Effector CD4-positive, alpha-beta T cell (primary cell): ENCODE measurements at regions not wholly inside any gene's neighbourhood (a gene's known extent, or its start where the extent isn't known, plus 50 kb on each side); places are given as distances from the start of the nearest gene placed in this dataset.

Source experiments
- DNase-seq: peaks from one replicate; pipeline ENCODE4 v3.0.0-alpha.2; 2020

- DNase-seq: no peak
These were observed 54.7 kb upstream of the PRDM11 start for GRCh38 chr11:45091563-45092403.

DNA sequence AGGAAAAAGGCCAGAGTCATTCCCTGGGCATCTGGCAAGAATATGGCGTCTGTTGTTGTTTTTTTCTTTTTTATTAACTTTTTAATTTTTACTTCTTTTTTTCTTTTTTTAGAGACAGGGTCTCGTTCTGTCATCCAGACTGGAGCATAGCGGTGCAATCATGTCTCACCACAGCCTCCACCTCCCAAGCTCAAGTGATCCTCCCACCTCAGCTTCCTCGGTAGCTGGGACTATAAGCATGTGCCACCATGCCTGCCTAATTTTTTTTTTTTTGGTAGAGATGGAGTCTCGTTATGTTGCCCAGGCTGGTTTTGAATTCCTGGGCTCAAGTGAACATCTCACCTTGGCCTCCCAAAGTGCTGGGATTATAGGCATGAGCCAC lies 54.0 kb upstream of the PRDM11 start:
- no peak for DNase-seq

- no peak for DNase-seq
These were observed 53.3 kb upstream of the PRDM11 start for GRCh38 chr11:45092901-45093760.

DNA sequence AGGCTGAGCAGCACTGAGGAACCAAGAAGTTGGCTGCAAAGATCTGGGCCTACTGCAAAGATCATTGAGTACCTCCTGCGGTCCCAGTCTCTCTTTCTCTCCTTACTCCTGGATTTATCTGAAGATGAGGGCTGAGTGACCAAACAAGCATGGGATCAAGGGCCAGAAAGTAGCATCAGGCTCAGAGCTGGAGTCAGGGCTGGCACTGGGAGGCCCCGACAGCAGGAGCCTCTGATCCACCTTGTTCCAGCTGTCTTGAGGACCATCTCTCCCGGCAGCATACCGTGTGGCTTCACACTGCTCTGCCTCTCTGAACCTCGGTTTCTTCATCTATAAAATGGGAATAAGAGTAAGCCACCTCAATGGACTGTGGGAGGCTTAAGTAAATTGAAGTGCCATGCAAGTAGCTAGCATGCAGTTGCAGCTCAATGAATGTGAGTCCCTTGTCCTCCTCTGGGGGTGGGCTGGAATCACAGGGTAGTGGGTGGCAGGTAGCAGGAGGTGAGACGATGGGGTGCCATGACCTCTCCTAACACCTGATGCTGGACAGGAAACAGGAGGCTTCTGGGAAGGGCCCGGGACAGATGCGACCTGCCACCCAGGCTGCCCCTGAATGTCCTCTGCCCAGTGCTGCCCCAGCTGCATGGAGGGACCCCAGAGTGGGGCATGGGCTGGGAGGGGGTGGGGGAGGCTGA lies 52.5 kb upstream of the PRDM11 start:
- no peak for DNase-seq

- no peak for DNase-seq
These were observed 51.3 kb upstream of the PRDM11 start for GRCh38 chr11:45094958-45095690.

DNA sequence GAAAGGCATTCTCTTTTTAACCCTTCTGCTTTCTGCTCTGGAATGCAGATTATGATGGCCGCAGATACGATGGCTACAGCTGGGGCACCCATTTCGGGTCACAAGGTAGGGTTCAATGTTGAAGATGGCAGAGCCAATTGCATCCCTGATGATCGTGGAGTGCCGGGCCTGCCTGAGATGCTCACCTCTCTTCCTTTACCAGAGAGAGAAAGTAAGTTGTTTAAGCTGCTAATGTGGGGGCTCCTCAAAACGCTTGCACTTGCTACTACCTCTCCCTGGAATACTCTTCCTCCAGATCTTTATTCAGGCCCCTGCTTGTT lies 50.8 kb upstream of the PRDM11 start:
- DNase-seq: no peak

DNA sequence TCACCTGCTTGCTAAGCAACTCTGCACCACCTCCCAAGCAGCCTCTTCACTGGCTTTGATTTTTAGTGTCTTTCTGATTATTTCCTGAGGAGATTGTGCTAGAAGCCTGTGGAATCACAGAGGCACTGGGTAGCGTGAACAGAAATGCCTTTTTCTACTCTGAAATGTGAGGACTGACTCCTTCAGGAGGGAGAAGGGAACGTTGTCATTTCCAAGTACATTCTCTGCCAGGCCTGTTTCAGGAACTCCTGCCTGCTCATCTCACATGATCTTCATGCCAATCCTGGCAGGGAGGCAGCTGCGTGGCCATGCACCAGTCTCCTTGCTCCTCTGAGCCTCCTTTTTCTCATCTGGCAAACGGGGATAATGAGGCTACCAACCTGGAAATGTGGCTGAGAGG lies 49.8 kb upstream of the PRDM11 start:
- DNase-seq: no peak
